HG03442 (cell line): ENCODE measurements at regions not wholly inside any gene's neighbourhood (a gene's known extent, or its start where the extent isn't known, plus 50 kb on each side); places are given as distances from the start of the nearest gene placed in this dataset.
"Not testable (repeated sequence)": the region's sequence is repeated elsewhere in the genome, so short reads cannot be mapped to it uniquely, and the experiment has no call there.

ENCODE experiments used
- ATAC-seq: cut with Tn5 transposase; IDR thresholded peaks from one replicate; pipeline ENCODE4 v1.9.1; 2021; ENCODE audit warnings: mild to moderate bottlenecking, moderate library complexity; ENCODE audit not compliant: unreplicated experiment

GRCh38 chr6:25112322-25112773, 166.8 kb upstream of the CARMIL1 start:
- ATAC-seq: no peak

DNA sequence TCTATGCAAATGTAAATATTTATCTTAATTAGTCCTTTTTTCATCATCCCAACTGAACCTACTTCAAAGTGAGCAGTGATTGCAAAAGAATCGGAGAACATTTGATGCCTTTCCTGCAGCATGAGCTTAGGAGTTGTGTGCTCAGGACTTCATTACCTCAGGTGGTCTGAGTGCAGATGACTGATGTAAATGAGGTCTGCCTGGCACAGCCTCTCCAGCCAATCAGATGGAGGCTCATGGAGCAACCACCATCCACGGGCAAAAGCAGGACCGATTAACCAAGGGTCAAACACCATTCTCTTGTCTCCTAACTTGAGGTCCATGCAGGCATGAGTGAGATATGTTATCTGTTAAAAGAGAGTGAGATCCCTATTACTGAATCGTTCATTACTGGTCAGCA, 165.7 kb upstream of the CARMIL1 start:
- ATAC-seq: no peak

- ATAC-seq: no peak
Observed at GRCh38 chr6:25118038-25118437, 161.1 kb upstream of the CARMIL1 start.

GRCh38 chr6:25121186-25121585, 158.0 kb upstream of the CARMIL1 start:
- ATAC-seq: no peak

GRCh38 chr6:25122001-25122400, 157.2 kb upstream of the CARMIL1 start:
- ATAC-seq: no peak

DNA sequence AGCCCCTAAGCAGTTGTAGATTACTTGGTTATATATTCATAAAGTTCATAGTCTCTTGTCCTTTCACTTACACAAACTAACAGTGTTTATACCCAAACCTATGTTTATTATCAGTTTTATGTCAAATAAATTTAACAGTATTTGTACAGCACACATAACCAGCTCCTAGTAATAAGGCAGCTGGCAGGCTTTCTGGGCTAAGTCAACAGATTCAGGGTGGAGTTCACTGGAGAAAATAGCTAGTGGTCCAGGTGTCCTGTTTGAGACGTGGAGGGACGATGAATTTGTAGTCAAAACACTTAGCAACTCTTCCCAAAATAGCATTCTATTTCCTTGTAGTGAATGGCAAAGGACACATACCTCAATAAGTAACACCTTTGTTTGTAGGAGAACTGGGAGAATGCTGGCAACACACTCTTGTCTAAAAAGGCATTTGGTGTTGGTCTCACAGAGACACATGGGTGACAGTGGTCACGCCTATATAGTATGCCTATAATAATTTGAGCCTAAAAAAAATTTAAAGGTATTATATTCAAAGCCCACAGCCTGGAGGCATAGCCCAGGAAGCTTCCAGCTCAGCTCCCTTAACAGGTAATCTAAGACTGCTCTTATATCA, 156.4 kb upstream of the CARMIL1 start:
- no peak for ATAC-seq

DNA sequence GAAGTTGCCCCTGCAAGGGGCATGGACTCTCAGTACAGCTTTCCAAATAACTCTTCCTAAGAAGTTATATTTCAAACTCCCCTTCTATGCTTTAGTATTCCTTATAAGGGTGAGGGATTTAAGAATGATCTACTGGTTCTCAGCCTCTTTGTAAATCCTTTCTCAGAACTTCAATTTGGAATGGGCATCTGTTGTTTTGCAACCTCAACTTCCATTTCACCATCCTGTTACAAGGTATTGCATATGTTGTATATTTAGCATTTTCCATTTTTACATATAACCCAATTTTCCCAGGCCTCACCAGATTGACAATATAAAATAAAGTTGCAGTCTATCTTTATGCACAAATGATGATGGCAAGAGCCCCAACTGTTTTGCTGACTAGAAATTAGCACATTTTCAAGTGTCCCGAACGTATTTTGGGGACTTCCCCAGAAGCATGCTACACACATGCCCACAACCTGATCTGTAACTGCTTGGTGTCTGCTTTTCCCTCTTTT, 154.9 kb upstream of the CARMIL1 start:
- no peak for ATAC-seq

- ATAC-seq: no peak
Observed at GRCh38 chr6:25125736-25126135, 153.4 kb upstream of the CARMIL1 start.

DNA sequence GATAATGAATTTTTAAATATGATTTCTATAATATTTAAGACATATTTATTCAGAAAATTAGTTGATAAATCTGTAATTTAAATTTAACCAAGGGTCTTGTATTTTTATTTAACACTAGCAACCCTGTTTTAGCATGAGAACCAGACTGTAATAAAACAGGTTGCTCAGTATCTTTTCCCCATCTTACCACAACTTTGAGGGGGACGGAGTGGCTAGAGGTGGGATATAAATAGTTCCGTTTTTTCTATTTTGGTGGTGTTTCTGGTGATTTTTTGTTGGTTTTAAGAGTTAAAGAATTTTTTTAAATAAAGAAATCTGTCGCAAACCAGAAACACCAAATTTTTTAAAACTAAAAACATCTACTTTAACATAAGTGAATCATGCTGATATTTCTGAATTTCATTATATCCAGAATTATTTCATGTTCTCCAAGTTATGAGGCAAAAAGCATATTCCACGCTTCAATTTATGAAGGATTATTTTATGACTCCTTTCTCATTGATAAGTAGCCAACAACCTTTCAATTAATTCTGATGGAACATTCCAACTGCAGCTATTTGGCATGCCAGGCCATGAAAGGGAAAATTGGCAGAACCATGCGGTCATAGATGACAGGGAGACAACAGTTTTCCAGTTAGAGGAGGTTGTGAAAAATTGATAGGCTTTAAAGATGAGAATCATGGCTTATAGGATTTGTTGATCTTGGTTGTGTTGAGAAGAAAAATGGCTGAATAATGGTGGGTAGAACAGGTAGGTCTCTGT, 151.9 kb upstream of the CARMIL1 start:
- no peak for ATAC-seq

DNA sequence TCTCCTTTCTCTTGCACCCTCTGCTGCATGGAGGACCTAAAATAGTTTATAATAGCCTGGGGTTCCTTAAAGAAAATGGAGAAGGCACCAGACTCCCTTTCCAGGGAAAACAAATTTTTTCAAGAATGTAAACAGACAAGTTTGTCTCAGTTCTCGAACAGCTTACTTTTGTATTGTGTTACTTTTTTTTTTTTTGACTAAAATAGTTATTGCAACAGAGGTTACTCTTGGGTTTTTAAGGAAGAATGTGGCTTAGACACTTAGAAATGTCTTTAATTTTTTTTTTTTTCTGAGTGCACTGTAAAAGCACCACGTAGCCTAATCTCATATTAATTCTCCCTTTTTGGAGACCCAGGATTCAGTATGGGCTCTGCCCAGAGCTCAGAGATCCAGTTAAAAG, 148.7 kb upstream of the CARMIL1 start:
- ATAC-seq: no peak

DNA sequence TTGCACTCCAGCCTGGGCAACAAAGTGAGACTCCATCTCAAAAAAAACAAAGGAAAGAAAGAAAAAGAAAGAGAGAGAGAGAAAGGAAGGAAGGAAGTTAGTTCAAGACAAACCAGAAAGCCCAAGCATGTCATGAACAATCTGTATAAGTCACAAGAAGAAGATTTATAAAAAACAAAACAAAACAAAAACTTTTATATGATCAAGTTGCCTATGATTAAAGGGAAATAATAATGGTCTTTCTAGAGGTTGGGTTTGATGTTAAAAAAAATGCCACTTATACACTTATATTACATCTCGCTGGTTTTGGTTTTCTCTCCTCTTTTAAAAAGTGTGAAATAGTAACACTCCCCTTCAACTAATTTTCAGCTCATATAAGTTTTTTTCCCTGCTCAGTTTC, 146.2 kb upstream of the CARMIL1 start:
- no peak for ATAC-seq

- ATAC-seq: no peak
Observed at GRCh38 chr6:25133568-25133967, 145.6 kb upstream of the CARMIL1 start.

DNA sequence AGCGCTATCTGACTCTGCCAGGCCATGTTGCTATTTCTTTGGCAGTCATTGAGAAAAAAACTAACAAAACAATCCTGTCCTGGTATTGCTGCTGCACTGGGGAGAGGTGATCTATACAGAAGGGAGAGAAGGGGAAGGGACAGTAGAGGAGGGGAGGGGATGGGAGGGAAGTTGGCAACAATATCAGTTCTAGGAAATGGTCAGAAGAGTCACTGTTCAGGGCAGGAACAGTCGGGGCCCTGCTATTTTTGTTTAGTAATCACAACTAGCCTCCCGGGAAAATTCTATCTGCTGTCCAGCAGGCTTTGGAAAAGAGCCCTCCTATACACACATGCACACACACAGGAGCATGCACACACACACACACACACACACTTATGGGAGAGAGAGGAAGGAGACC, 142.3 kb upstream of the CARMIL1 start:
- no peak for ATAC-seq

DNA sequence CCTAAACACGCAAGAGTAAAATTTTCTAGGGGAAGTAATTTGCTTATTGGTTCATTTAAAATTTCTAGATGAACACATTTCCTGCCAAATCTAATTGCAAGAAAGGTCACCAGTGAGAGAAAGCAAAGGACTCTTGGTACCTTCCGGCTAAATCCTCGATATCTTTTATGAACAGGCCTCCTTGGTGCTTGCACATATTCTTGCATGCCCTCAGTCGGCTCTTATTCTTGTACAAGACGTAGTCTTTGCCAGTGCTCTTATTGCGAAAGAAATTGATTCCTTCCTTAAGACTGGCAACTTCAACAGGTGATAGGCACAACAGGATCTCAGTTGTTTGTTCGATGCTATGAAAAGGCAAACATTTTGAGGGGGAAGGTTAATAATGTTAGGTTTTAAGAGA, 141.7 kb upstream of the CARMIL1 start:
- ATAC-seq: no peak

DNA sequence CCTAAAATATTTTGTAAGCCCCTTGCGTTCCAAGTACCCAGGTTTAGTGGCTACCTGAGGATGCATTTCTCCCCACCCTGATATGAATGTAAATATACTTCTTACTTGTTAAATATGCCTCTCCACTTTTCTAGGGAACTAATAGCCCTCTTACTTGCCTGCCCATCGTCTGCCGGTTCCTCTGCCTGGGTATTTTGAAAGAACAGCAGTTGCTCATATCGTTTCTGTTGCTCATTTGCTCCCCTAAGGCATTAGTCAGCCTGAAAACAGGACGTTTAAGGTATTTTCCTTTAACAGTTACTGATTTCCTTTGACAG, 141.3 kb upstream of the CARMIL1 start:
- no peak for ATAC-seq

DNA sequence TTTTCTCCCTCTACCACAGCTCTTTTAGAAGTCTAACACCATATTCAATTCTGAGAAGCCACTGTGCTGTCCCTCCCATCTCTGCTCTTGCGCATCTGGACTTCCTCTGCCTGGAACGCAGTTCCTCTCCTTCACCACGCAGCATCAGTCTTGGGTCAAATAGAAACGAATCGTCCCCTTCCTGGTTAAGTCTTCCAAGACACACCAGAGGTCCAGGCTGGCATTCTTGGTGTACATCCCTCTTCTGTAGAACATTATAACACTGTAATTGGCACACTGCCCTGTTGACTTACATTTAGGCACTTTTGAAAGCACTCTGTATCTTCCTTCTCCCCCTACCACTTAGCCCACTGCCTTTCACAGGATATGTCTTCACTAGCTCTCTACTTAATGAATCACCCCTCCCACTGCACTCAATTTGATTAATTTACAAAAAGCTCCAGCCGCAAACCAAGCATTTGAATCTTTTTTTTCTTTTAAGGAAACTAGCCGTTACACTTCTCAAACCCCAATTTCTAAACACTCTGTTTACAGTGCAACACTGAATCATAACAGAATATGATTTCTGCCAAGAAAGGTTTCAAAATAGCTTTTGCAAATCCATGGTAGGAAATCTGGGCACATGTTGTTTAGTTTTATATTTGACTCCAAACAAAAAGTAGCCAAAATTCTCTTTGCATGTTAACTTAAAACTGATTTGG, 140.8 kb upstream of the CARMIL1 start:
- ATAC-seq: peak; percentile 94

DNA sequence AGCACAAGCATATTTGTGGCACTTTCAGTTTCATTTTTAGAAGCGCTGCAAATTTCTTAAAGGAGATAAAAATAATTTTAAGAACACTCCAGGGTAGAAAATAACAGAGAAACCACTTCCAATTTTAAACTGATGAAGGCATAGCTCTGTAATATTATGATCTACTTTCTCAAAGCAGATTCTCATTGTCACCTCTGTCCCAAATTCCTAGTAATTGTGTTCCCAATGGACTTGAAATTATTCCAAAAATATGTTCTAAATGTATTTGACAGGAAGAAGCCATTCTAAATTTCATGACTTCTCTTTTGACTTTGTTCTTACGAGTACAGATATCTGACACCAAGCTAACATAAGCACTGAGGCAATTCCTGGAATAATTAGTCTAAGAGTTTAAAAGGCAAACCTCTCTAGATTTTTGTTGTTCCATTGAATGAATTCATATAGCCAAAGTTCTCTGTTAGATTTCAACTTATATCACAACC, 140.2 kb upstream of the CARMIL1 start:
- peak; percentile 14 for ATAC-seq

DNA sequence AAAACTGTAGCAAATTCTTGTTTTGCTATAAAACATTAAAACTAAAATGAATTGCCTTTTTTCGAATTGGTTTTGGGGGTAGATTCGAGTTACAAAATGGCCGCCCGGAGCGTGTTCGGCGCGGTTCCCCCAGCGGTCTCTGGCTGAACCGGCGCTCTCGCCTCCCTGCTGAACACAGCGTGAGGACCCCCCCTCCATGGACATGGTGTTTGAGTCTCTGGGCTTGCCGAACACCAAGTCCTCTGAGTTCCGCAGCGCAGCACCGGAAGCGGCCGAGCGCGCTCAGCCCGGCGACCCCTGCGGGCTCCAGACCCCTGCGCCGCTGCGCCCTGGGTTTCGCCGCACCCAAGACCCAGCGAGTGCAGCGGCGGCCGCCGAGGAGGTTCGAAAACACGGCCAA, 139.6 kb upstream of the CARMIL1 start:
- not testable (repeated sequence) for ATAC-seq

DNA sequence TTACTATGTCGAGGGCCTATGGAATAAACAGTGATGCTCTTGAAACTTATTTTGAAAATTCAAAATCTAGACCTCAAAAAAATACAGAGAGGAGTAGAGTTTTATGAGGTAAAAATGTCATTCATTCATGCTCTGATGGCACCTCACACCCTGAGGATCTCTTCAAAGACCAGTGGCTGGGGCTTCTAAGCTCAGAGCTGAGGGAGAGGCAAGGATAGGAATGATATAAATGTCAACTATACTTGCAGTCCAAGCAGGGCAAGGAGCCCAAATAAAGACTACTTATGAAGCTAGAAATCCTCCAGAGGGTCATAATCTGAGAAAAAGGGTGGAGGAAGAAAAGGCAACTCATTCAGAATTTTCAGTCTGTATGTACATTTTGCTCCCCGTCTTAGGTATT, 136.7 kb upstream of the CARMIL1 start:
- no peak for ATAC-seq

- no peak for ATAC-seq
Observed at GRCh38 chr6:25144919-25145318, 134.3 kb upstream of the CARMIL1 start.

GRCh38 chr6:25147223-25147622, 132.0 kb upstream of the CARMIL1 start:
- ATAC-seq: peak; percentile 99

GRCh38 chr6:25150031-25150430, 129.1 kb upstream of the CARMIL1 start:
- ATAC-seq: no peak
